MM.1S (cell line): ENCODE measurements at regions not wholly inside any gene's neighbourhood (a gene's known extent, or its start where the extent isn't known, plus 50 kb on each side); places are given as distances from the start of the nearest gene placed in this dataset.

Source experiments
- DNase-seq: peaks from one replicate; pipeline ENCODE4 v3.0.0-alpha.2; 2015
- H2AFZ ChIP-seq: fragments of 300-600 bp; sonication (generic); 2 replicates; pipeline ENCODE4 v1.6.0; 2016; ENCODE audit warnings: antibody characterized with exemption, low read length
- H3F3A ChIP-seq: fragments of 300-600 bp; sonication (generic); 2 replicates; pipeline ENCODE4 v1.6.1; 2016; ENCODE audit warnings: mild to moderate bottlenecking, antibody characterized with exemption, low read length, moderate library complexity, mixed read lengths; ENCODE audit not compliant: insufficient read depth
- H3K27ac ChIP-seq: fragments of 300-600 bp; sonication (generic); 2 replicates; pipeline ENCODE4 v1.5.1; 2016; ENCODE audit warnings: mild to moderate bottlenecking, low read length
- H3K27me3 ChIP-seq: fragments of 300-600 bp; sonication (generic); replicated peaks from 2 replicates; pipeline ENCODE4 v1.6.0; 2016; ENCODE audit warnings: low read length; ENCODE audit not compliant: insufficient read depth
- H3K36me3 ChIP-seq: fragments of 300-600 bp; sonication (generic); replicated peaks from 2 replicates; pipeline ENCODE4 v1.6.1; 2016; ENCODE audit warnings: mild to moderate bottlenecking, low read length, mixed read lengths; ENCODE audit not compliant: insufficient read depth
- H3K4me1 ChIP-seq: fragments of 300-600 bp; sonication (generic); 2 replicates; pipeline ENCODE4 v1.6.1; 2016; ENCODE audit warnings: low read length, mixed read lengths
- H3K4me2 ChIP-seq: fragments of 300-600 bp; sonication (generic); 2 replicates; pipeline ENCODE4 v1.6.0; 2016; ENCODE audit warnings: low read depth, low read length
- H3K4me3 ChIP-seq: fragments of 300-600 bp; sonication (generic); 2 replicates; pipeline ENCODE4 v1.5.1; 2016; ENCODE audit warnings: low read length, mixed read lengths
- H3K79me2 ChIP-seq: fragments of 300-600 bp; sonication (generic); 2 replicates; pipeline ENCODE4 v1.6.1; 2016; ENCODE audit warnings: mixed run types, low read length, mixed read lengths
- H3K9ac ChIP-seq: fragments of 300-600 bp; sonication (generic); 2 replicates; pipeline ENCODE4 v1.6.1; 2016; ENCODE audit warnings: low read length, mixed read lengths
- H3K9me2 ChIP-seq: fragments of 300-600 bp; sonication (generic); replicated peaks from 2 replicates; pipeline ENCODE4 v1.6.1; 2016; ENCODE audit warnings: mild to moderate bottlenecking, low read length, mixed read lengths; ENCODE audit not compliant: insufficient read depth
- H3K9me3 ChIP-seq: fragments of 300-600 bp; sonication (generic); replicated peaks from 2 replicates; pipeline ENCODE4 v1.6.1; 2016; ENCODE audit warnings: mild to moderate bottlenecking, low read length, mixed read lengths; ENCODE audit not compliant: insufficient read depth
- H4K20me1 ChIP-seq: fragments of 300-600 bp; sonication (generic); 2 replicates; pipeline ENCODE4 v1.6.1; 2016; ENCODE audit warnings: mild to moderate bottlenecking, low read length, moderate library complexity, mixed read lengths; ENCODE audit not compliant: insufficient read depth
- EZH2 ChIP-seq: fragments of 300-600 bp; sonication (generic); optimal IDR thresholded peaks from 2 replicates; pipeline ENCODE3; 2017; ENCODE audit warnings: low read depth, mild to moderate bottlenecking, antibody characterized with exemption, low read length, mixed read lengths
- EZH2phosphoT487 ChIP-seq: fragments of 300-600 bp; sonication (generic); IDR thresholded peaks from 2 replicates; pipeline ENCODE4 v1.6.1; 2018; ENCODE audit warnings: antibody characterized with exemption, low read length
- TF ChIP-seq, protein P1 (sequence below): fragments of 300-600 bp; sonication (generic); IDR thresholded peaks from 2 replicates; pipeline ENCODE4 v1.5.1; 2016; ENCODE audit warnings: antibody characterized with exemption, low read length, mixed read lengths

DNA sequence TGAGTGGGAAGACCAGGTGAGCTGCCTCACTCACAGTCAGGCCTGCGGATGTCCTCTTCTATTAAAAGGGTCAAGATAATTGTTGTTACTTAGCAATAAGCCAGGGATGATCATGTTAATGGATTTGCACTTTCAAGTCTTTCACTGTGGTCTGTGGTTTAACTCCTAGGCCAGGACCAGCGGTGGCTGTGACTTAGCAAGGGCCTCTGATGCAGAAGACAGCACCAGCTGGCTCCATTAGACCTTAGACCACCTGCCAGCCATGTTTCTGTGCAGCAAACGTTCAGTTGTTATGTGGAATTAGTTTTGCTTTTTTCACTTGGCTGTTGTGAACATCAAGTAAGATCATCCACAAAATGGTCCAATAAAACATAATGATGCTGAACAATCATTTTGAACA is 537.3 kb downstream of the TNS3 start:
- H3K27me3 ChIP-seq: no peaks in the 10 kb centered on the region
- H3K4me2 ChIP-seq: no peak overlapping the region
- H3K4me3 ChIP-seq: no peak overlapping the region
- H4K20me1 ChIP-seq: no peaks in the 10 kb centered on the region
- H2AFZ ChIP-seq: no peak overlapping the region
- H3K9ac ChIP-seq: no peak overlapping the region
- no peaks in the 10 kb centered on the region for H3K9me3 ChIP-seq
- H3K27ac ChIP-seq: no peak overlapping the region
- DNase-seq: no peak
- H3F3A ChIP-seq: no peaks in the 10 kb centered on the region
- no peaks in the 10 kb centered on the region for H3K4me1 ChIP-seq
- H3K36me3 ChIP-seq: no peaks in the 10 kb centered on the region
- no peaks in the 10 kb centered on the region for H3K9me2 ChIP-seq
- TF ChIP-seq, protein P1, sequence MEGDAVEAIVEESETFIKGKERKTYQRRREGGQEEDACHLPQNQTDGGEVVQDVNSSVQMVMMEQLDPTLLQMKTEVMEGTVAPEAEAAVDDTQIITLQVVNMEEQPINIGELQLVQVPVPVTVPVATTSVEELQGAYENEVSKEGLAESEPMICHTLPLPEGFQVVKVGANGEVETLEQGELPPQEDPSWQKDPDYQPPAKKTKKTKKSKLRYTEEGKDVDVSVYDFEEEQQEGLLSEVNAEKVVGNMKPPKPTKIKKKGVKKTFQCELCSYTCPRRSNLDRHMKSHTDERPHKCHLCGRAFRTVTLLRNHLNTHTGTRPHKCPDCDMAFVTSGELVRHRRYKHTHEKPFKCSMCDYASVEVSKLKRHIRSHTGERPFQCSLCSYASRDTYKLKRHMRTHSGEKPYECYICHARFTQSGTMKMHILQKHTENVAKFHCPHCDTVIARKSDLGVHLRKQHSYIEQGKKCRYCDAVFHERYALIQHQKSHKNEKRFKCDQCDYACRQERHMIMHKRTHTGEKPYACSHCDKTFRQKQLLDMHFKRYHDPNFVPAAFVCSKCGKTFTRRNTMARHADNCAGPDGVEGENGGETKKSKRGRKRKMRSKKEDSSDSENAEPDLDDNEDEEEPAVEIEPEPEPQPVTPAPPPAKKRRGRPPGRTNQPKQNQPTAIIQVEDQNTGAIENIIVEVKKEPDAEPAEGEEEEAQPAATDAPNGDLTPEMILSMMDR: no peak
- TF ChIP-seq EZH2: no peak
- no peak for TF ChIP-seq EZH2phosphoT487
- no peaks in the 10 kb centered on the region for H3K79me2 ChIP-seq

DNA sequence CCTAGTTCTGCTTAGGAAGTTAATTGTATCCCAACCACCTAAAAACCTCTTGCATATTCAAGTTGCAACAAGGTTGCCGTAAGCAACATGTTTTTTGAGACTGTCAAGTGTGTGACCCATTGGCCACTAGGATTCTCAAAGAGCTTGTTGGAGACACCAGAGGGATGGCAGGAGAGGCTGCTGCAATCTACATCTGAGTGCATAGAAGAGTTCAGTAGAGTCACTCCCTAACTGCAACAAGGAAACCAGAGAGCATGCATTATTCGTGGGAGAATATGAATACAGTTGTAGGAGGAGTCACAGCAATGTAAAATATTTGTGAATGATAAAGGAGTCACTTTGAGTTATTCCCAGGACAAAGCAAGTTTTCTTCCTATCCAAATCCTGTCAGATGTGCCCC is 538.6 kb downstream of the TNS3 start:
- no peak overlapping the region for H2AFZ ChIP-seq
- H3K4me2 ChIP-seq: no peak overlapping the region
- DNase-seq: no peak
- no peaks in the 10 kb centered on the region for H3K79me2 ChIP-seq
- H3K9me2 ChIP-seq: no peaks in the 10 kb centered on the region
- no peak overlapping the region for H3K27ac ChIP-seq
- H3K27me3 ChIP-seq: no peaks in the 10 kb centered on the region
- H3K36me3 ChIP-seq: no peaks in the 10 kb centered on the region
- no peak overlapping the region for H3K9ac ChIP-seq
- TF ChIP-seq EZH2: no peak
- TF ChIP-seq, protein P1: no peak
- no peak for TF ChIP-seq EZH2phosphoT487
- no peaks in the 10 kb centered on the region for H3F3A ChIP-seq
- no peaks in the 10 kb centered on the region for H4K20me1 ChIP-seq
- no peaks in the 10 kb centered on the region for H3K4me1 ChIP-seq
- no peaks in the 10 kb centered on the region for H3K9me3 ChIP-seq
- H3K4me3 ChIP-seq: no peak overlapping the region

DNA sequence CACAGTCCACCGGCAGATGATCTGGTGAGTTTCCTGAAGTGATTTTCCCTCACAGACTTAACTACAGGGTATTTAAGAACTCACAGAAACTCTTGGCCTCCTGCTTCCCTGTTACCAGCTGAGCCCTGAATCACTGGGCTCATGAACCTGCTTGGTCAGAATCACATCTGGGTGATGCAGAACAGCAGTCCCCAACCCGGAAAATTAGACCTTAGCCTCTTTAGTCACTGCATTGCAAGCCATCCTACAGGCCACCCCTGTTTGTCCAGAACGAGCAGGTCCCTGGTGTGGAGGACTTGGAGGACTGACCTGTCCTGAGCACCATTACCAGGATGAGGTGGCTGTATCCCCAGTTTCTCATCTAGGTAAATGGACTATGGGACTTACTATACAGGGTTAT is 539.2 kb downstream of the TNS3 start:
- DNase-seq: no peak
- Histone ChIP-seq H4K20me1 (no peaks in the 10 kb centered on the region), H3K27ac (no peak overlapping the region), H3K9me3 (no peaks in the 10 kb centered on the region), H3K9me2 (no peaks in the 10 kb centered on the region), H3F3A (no peaks in the 10 kb centered on the region), H3K4me2 (no peak overlapping the region), H3K79me2 (no peaks in the 10 kb centered on the region), H3K36me3 (no peaks in the 10 kb centered on the region), H3K27me3 (no peaks in the 10 kb centered on the region), H3K4me1 (no peaks in the 10 kb centered on the region), H3K4me3 (no peak overlapping the region), H3K9ac (no peak overlapping the region), H2AFZ (no peak overlapping the region)
- no peak for TF ChIP-seq EZH2phosphoT487

DNA sequence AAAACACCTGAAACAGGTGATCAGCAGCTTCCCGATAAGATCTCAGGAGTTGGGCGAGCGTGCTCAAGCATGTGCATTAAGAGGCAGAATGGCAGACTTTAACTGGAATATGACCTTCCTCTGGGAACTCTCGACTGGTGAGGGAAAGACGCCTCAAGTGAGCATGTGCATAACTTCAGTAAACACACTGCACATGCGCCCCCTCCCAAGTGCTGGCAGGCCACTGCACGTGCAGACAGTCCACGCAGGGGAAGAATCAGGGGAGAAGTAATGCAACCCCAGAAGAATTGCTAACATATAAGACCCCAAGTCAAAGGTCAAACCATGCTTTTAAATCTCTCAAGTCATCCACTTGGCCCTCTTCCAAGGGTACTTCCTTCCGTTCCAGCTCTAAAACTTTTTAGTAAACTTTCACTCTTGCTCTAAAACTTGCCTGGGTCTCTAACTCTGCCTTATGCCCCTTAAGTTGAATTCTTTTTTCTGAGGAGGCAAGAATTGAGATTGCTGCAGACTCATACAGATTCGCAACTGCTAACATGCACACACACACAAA is 541.0 kb downstream of the TNS3 start:
- TF ChIP-seq, protein P1: no peak
- TF ChIP-seq EZH2: no peak
- no peak for TF ChIP-seq EZH2phosphoT487
- DNase-seq: no peak
- Histone ChIP-seq H3K27me3 (no peaks in the 10 kb centered on the region), H3K4me3 (no peak overlapping the region), H3K4me1 (no peaks in the 10 kb centered on the region), H3K36me3 (no peaks in the 10 kb centered on the region), H3K9me3 (no peaks in the 10 kb centered on the region), H3K79me2 (no peaks in the 10 kb centered on the region), H3K9me2 (no peaks in the 10 kb centered on the region), H3K27ac (no peak overlapping the region), H3F3A (no peaks in the 10 kb centered on the region), H3K9ac (no peak overlapping the region), H2AFZ (no peak overlapping the region), H3K4me2 (no peak overlapping the region), H4K20me1 (no peaks in the 10 kb centered on the region)
